Testis (tissue), 2 donors: ENCODE measurements at regions not wholly inside any gene's neighbourhood (a gene's known extent, or its start where the extent isn't known, plus 50 kb on each side); places are given as distances from the start of the nearest gene placed in this dataset.

Source experiments
- CTCF ChIP-seq, 3 experiments: fragments of 450-650 bp in 2 of 3; fragments of 200-600 bp in 1 of 3; sonication (generic) in 1 of 3; IDR thresholded peaks; one replicate each; pipeline ENCODE4 v1.5.1; 2016 to 2019; ENCODE audit warnings: antibody characterized with exemption in 3 of 3, mild to moderate bottlenecking in 2 of 3, moderate library complexity in 1 of 3
- POLR2A ChIP-seq: fragments of 450-650 bp; IDR thresholded peaks from one replicate; pipeline ENCODE4 v1.6.1; 2017; ENCODE audit warnings: antibody characterized with exemption, mild to moderate bottlenecking, moderate library complexity

GRCh38 chr6:121799574-121799973 lies 364.1 kb downstream of the GJA1 start:
- TF ChIP-seq CTCF (IDR thresholded peaks at IDR 0.05) (no peak), POLR2A (no peak)
